Cardiac muscle cell (in vitro differentiated cells and primary cell): ENCODE measurements at regions not wholly inside any gene's neighbourhood (a gene's known extent, or its start where the extent isn't known, plus 50 kb on each side); places are given as distances from the start of the nearest gene placed in this dataset.

Experiments
- DNase-seq, 2 donors: peaks; one replicate each; pipeline versions ENCODE4 v3.0.0 to v3.0.0-alpha.2; 2010 to 2017; ENCODE audit warnings: low read depth in 1 of 2, low spot score in 1 of 2
- H3K27ac ChIP-seq: fragments of 200-600 bp; sonication (generic); 2 replicates; pipeline ENCODE4 v1.5.1; 2016
- H3K27me3 ChIP-seq: fragments of 200-600 bp; sonication (generic); 2 replicates; pipeline ENCODE4 v1.6.0; 2016; ENCODE audit warnings: control low read depth
- H3K36me3 ChIP-seq: fragments of 200-600 bp; sonication (generic); 2 replicates; pipeline ENCODE4 v1.5.1; 2016; ENCODE audit warnings: control low read depth
- H3K4me1 ChIP-seq: fragments of 200-600 bp; sonication (generic); 2 replicates; pipeline ENCODE4 v1.8.1; 2017; ENCODE audit warnings: low read depth, mild to moderate bottlenecking, mixed run types
- H3K4me3 ChIP-seq: fragments of 200-600 bp; sonication (generic); 2 replicates; pipeline ENCODE4 v1.5.1; 2016; ENCODE audit warnings: mild to moderate bottlenecking
- H3K9me3 ChIP-seq: fragments of 200-600 bp; sonication (generic); 2 replicates; pipeline ENCODE4 v1.5.1; 2017; ENCODE audit warnings: low read depth, mild to moderate bottlenecking, control low read depth
- CTCF ChIP-seq: IDR thresholded peaks from 2 replicates; pipeline ENCODE4 v1.5.1; 2012; ENCODE audit warnings: low read depth, mild to moderate bottlenecking, low read length

GRCh38 chr4:184953971-184954370 is 64.3 kb upstream of the HELT start:
- Histone ChIP-seq H3K9me3 (no peaks in the 10 kb centered on the region), H3K36me3 (no peaks in the 10 kb centered on the region), H3K27ac (no peak overlapping the region), H3K4me3 (no peak overlapping the region), H3K4me1 (no peaks in the 10 kb centered on the region), H3K27me3 (no peaks in the 10 kb centered on the region)
- DNase-seq, result no peak
- TF ChIP-seq CTCF, result no peak

- TF ChIP-seq CTCF, result no peak
- DNase-seq, result no peak
- Histone ChIP-seq H3K27me3 (no peaks in the 10 kb centered on the region), H3K27ac (no peak overlapping the region), H3K4me3 (no peak overlapping the region), H3K4me1 (no peaks in the 10 kb centered on the region), H3K36me3 (no peaks in the 10 kb centered on the region), H3K9me3 (no peaks in the 10 kb centered on the region)
Observed at GRCh38 chr4:184954482-184954881, 63.8 kb upstream of the HELT start.

GRCh38 chr4:184955116-184955515 is 63.2 kb upstream of the HELT start:
- Histone ChIP-seq H3K9me3 (no peaks in the 10 kb centered on the region), H3K27me3 (no peaks in the 10 kb centered on the region), H3K27ac (no peak overlapping the region), H3K4me1 (no peaks in the 10 kb centered on the region), H3K36me3 (no peaks in the 10 kb centered on the region), H3K4me3 (no peak overlapping the region)
- no peak for DNase-seq
- no peak for TF ChIP-seq CTCF

GRCh38 chr4:184955636-184956035 is 62.7 kb upstream of the HELT start:
- DNase-seq, result no peak
- H3K4me1 ChIP-seq, result no peaks in the 10 kb centered on the region
- no peak overlapping the region for H3K27ac ChIP-seq
- H3K27me3 ChIP-seq, result no peaks in the 10 kb centered on the region
- TF ChIP-seq CTCF, result no peak
- no peaks in the 10 kb centered on the region for H3K36me3 ChIP-seq
- H3K4me3 ChIP-seq, result no peak overlapping the region
- no peaks in the 10 kb centered on the region for H3K9me3 ChIP-seq

- no peaks in the 10 kb centered on the region for H3K4me1 ChIP-seq
- no peak overlapping the region for H3K27ac ChIP-seq
- no peaks in the 10 kb centered on the region for H3K9me3 ChIP-seq
- DNase-seq, result no peak
- no peaks in the 10 kb centered on the region for H3K27me3 ChIP-seq
- H3K4me3 ChIP-seq, result no peak overlapping the region
- no peaks in the 10 kb centered on the region for H3K36me3 ChIP-seq
- no peak for TF ChIP-seq CTCF
Observed at GRCh38 chr4:184957446-184958115, 60.7 kb upstream of the HELT start.
